GM04503 (cell line): ENCODE measurements at regions not wholly inside any gene's neighbourhood (a gene's known extent, or its start where the extent isn't known, plus 50 kb on each side); places are given as distances from the start of the nearest gene placed in this dataset.
"Not testable (repeated sequence)": the region's sequence is repeated elsewhere in the genome, so short reads cannot be mapped to it uniquely, and the experiment has no call there.

ENCODE experiments used
- DNase-seq: peaks from one replicate; pipeline ENCODE4 v3.0.0-alpha.2; 2012; ENCODE audit warnings: low read depth

DNA sequence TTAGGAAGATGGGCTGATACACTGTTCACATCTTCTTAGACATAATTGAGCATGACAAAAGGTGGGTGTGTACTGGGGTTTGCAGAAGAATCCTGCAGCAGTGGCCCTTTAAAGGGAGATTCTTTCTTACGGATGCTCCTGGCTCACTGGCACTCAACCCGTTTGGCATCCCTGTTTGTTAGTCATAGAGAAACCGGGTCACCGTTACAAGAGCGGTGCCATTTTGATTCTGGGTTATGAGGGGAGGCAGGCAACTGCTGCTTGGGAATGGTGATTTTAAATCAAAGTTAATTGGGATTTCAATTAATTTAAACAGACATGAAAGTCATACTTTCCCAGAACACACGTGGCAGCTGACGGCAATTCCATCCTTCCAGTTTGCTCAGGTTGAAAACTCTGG lies 245.8 kb downstream of the AACS start:
- DNase-seq = no peak

DNA sequence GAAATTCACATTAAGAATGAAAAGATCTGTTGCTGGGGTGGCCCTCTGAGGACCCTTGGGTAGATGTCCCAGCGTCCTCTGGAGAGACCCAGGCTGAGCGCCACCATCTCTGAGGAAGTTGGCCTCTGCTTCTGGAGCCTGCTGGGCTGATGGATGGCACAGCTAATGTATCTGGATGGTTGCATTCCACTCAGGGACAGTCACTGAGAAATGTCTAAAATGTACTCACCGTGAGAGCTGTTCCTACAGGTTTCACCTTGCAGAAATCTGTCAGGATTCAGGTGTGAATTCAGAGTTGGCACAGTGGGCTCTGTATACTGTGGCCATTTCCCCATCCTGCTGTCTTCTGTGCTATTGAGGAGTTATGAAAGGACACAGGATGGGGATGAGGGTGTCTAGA lies 247.2 kb downstream of the AACS start:
- DNase-seq = no peak

DNA sequence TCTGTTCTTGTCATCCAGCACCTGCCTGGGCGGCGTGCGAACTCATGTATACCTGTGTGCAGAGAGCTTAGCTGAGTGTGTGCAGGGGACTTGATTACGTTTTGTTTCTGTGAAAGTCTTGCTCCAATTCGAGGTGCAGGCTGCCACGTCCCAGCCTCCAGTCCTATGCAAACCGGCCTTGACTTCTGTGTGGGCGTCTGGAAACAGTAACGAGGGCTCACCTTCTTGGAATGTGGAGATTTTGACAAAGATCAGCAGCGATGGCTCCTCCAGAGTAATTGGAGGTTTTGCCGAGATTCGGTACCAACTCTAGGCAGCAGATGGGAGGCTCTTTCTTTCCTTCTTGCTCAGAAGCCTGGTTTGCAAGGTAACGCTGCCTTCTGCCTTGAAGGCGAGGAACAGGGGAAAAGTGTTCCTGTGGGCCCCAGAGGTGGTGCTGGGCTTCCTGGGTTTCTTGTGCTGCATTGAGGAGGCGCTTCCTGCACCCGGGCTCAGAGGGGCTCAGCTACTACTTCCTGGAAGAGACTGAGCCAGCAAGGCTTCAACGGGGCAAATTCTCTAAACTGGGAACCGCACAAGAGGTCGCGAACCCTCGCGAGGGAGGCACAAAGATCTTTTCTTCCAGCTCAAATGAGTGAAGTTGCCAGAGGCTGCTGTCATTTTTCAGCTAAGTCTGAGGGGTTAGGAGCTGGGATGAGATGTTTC lies 249.0 kb downstream of the AACS start:
- DNase-seq = no peak

DNA sequence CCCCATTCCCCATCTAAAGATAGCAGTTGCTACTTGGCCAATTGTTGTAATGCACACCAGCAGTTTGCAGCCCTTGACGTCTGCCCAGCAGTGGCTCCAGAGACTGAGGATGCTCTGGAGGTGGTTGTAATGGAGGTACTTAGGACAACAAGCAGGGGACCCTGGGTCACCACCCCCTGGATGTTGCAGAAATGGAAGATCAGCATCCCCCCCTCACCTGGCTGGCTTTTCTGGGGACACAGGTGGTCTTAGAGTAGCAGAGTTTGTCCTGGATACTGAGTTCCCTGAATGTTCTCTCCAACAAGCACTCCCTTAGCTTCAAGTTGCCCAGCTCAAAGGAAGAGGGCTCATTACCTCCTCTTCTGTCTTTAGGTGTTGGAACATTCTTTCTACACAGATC lies 250.5 kb downstream of the AACS start:
- no peak for DNase-seq

DNA sequence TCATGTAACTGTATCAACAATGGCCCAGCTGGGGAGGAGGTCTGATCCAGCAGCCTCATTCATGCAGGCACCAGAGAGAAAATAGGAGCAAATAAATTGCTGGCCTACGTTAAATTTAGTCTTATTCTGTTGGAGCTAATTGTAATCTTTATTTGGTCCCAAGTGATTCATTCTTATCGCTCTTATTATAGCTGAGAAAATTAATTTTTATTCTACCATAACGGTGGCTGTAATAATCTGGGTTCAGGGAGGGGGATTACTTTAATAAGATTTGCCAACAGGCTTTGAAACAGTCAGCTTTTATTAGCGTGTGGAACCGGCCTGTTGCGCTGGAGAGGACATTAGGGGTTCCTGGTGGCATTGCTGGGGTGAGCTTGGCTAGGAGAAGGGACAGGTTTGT lies 254.9 kb downstream of the AACS start:
- DNase-seq = no peak

DNA sequence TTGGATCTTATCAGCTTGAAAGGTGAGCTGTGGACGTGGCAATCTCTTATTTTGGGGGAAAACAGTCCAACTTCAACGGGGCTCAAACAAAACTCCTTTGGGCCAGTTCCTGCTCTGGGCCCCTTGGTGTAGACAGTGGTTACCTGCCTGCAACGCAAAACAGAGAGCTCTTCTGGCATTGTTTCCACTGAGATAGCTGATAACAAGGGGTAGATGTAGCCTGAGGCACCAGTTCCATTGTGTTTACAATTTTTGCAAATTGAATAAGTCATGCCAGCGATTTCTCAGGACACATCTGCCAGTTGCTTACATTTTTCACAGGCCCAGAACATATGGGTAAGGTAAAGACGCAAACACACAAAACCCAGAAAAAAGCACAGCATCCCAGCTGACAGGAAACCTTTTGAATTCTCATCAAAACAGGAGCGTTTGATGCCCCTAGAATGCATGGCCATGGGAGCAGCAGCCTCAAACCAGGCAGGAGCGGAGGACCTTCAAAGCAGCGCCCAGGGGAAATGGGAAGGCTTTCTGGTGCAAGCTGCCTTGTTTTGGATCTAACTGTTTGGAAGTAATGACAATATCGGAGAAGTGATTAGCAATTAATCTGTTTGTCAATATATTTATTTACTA lies 259.7 kb downstream of the AACS start:
- DNase-seq = no peak

DNA sequence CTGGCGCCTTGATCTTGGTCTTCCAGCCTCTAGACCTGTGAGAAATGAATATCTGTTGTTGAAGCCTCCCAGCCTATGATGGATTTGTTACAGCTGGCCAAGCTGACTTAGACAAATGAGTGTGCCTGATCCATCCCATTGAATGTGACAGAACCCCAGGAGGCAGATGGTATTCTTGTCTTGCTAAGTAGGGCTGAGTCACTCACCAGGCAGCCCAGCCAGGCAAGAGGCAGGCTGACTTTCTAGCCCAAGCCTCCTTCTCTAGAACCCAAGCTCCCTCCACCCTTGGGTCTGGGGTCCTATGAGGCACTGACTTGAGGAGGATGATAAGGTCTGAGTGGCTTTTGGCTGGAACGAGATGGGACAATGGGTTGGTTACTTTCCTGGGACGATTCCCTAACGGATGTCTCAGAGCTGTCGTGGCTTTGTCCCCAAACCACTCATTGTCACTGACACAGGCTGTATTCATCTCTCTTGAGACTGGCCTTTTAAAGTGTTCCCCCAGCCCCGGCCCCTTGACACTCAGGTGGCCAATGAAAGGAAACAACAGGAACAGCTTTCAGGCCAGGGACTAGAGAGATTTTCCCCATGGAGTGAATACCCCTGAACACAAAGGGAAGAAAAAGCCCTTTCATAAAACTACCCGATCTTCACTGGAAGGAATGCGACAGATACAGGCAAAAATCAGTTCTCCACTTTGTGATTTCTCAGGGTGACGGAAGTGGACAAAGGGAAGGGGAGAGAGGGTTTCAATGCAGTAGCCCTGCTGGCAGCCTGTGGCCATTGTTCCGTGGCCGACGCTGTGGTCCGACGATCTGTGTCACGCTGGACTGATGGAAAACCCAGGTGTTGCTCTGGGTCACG lies 264.2 kb downstream of the AACS start:
- no peak for DNase-seq

DNA sequence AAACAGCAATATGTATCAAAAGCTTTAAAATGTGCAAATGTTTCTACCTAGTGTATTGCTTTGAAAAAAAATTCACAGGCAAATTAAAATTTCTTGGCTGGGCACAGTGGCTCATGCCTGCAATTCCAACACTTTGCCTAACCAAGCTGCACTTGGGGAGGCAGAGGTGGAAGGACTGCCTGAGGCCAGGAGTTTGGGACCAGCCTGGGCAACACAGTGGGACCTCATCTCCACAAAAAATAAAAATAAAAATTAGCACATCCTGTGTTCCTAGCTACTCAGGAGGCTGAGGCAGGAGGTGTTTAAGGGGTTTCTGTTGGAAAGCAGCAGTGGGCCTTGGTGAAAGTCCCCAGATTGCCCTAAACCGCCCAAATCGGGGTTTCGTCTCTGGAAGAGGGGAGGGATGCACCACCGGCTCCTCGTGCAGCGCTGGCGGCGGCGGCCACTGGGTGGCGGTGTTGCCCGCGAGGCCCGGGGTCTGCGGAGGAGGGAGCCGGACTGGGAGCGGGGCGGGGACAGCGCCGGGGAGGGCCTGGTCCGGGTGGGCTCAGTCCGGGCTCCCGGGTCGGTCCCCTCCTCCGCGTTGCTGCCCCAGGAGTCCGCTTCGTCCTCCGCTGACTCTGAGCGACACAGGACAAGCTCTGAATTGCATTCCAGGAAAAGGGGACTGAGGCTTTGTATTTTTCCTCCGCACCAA lies 265.6 kb downstream of the AACS start:
- no peak for DNase-seq

DNA sequence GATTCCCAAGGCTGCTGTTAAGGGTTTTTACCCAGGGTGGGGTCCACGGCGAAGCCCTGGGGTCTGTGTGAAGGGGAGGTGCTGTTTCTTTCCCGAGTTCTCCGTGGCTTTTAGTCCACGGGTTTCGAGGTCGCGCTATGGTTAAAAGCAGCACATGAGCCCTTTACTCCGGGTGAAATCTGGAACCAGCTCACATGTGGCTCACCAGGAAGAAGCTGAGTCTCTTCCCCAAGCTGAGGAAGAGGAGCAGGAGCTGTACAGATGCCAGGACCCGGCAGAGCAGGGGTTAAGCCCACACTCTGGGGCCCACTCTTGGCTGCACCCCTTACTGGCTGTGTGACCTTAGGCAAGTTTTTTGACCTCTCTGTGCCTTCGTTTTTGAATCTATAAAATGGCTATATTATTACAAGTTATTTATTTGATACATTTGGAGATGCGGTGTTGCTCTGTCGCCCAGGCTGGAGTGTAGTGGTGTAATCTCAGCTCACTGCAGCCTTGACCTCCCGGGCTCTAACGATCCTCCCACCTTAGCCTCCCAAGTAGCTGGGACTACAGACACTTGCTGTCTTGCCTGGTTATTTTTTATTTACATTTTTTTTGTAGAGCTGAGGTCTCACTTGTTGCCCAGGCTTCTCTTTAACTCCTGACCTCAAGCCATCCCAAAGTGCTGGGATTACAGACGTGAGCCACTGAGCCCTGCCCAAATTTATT lies 266.3 kb downstream of the AACS start:
- no peak for DNase-seq

DNA sequence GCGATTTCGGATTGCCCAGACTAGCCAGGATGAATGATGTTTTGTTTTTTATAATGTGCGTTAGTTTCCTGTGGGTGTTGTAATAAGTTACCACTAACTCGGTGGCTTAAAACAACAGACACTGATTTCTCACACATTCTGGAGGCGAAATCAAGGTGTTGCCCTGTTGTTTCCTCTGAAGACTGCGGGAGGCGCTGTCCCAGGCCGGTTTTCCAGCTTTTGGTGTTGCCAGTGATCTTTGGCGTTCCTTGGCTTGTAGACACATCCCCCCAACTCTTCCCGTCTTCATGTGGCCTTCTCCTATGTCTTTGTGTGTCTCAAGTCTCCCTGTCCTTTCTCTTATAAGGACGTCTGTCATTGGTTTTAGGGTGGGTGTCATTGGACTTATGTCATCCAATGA lies 267.7 kb downstream of the AACS start:
- DNase-seq = no peak

DNA sequence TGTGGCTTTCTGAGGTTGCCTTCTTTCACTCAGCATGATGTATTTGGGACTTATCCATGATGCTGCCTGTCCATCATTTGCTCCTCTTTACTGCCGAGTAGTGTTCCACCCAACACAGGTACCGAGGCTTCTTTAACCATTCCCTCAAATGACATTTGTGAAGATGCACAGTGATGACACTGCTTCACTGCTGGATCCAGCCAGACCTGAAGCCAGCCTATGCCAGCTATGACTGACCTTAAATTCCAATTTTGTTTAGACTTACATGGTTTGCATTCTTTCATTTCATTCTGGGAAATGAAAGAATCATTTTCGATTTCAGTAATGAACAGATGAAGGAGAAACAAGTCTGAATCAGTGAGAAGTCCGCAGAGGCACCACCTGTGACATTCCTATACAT lies 271.0 kb downstream of the AACS start:
- DNase-seq = no peak

DNA sequence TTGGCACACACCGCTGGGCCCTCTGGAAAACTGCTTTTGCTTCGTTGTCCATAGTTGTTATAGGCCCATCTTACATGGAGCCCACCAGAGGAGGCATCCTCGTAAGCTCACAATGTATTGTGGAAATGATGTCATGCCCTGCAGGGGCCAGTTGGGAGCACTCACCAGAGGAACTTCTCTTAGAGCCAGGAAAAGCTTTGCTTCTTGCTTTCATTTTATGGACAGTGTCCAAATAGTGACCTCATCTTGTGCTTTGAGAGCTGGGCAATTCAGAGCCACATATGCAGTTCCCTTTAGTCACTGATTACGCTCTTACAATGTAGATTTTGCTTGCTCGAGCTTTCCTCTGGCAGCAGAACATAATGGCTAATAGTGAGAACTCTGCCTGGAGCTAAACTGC lies 275.6 kb downstream of the AACS start:
- peak; percentile 29 for DNase-seq

DNA sequence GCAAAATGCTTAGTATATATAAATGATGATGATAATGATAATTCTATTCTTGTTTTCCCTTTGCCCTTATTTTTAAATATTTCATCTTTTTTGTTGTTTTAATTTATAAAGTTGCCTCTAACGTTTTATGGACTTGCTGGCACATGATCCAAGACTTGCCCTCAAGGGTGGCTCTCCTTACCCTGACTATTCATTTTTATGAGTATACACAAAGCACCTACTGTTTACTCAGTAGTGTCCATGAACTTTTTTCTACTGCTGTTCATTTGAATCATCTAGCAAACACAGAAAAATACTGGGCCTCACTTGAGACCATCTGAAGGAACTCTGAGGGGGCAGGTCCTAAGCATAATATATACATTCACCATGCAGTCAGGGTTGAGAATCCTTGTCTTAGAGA lies 276.2 kb downstream of the AACS start:
- no peak for DNase-seq

DNA sequence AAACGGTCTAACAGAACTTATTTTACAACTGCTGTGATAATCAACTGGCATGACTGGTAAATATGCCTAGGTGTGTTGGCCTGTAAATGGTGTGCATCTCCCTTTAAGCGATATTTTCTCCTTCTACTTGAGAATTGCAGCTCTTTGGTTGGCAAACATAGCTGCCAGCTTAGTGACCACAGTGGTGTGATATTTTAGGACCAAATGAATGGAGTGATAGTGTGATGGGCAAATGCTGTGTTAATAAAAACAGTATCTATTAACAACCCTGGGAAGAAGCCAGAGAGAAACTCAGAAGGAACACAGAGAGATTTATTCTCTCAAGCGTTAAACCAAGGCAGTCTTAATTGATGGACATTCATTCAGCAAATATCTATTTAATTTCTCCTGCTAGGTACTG lies 278.4 kb downstream of the AACS start:
- DNase-seq = no peak

DNA sequence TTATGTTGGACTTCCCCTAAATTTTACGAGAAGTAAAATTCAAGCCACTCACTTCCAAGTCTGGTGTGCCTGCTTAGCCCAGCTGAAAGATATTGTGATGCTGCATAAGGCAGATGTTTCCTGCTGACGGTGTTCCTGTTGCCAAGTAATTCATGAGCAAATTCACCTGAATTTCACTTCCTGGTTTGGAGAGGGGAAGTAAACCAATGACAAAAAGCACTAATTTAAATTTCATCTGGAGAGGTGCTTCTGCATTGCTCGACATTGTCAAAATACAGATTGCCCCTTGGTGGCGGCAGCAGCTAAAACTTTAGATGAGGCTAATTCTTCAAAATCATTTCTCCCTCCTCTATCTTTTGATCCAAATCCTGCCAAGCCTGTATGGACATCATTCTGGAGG lies 281.1 kb downstream of the AACS start:
- no peak for DNase-seq

DNA sequence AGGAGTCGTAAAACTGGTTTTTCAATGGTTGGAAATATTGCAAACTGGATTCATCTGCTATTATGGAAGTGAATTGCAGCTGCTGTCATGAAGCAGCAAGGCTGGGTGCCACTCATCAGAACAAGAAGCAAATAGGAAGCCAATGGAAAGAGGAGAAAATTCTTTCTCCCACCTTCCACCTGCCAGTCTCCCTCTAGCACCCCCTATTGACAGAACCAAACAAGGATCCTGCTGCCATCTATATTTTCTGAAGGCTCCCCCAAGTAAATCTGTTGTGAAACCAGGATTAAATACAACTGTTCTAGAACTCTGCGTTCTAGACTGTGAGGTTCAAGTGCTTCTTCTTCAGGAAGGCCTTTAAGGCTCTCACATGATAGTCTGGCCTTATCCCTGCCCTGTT lies 286.6 kb downstream of the AACS start:
- no peak for DNase-seq

DNA sequence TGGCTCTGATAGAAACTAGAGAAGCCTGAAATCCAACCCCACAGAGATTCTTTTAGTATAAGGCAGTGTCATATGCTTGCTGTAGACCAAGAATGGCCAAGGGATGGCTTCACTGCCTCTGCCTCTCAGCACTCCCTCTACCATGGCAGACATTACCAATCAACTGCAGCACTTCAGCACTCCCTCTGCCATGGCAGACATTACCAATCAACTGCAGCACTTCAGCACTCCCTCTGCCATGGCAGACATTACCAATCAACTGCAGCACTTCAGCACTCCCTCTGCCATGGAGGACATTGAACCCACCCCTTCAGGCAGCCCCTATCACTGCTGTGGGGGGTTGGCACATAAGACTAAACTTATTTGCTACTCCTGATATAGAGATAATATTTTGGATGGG lies 287.8 kb downstream of the AACS start:
- DNase-seq = not testable (repeated sequence)

DNA sequence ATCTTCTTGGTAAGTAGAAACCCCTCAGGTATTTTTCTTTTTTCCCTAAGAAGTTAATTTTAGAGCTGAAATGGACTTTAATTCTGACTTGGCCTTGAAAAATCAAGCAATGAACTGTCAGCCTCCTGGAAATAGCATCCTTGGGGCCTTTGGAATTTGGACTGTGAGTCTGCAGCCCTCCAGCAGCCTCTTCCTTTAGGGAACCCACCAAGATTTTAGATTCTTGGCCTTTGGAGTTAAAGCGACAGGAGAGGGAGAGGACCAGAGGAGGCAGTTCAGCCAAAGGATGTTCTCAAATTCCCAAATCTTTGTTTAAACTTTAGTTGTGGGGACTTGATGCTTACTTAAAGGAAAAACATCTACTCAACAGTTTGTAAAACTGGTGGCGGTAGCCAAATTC lies 288.6 kb downstream of the AACS start:
- no peak for DNase-seq

DNA sequence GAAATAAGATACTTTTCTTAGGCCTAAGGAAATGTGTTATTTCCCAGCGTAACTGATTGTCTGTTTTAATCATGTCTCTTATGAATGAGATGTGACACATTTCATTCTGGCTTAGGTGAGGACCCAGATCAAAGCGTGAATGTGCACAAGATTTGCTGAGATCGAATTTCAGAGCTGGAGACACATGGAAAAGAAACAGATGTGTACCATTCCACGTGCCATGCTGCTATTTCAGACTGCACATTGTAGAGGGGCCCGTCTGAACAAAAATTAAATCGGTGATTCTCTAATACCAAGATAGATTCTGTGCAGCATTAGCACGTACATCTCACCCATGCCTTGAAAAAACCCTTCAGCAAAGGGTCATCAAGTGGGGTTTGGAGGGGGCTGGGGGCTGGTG lies 290.4 kb downstream of the AACS start:
- DNase-seq = no peak

DNA sequence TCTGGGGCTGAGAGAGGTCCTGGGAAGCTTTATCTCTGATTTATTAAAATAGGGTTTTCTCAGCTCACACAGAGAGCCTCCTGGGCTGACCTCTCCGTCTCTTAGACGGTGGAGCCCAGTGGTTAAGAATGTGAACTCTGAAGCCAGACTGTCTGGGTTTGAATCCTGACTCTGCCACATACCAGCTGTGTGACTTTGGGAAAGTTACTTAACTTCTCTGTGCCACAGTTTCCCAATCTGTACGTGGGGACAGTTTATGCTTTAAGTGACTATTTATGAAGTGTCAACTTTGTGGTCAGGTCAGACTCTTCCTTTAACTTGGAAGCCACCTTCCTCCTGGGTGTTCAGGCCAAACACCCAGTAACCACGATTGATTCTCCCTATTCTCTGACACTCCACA lies 290.9 kb downstream of the AACS start:
- no peak for DNase-seq

DNA sequence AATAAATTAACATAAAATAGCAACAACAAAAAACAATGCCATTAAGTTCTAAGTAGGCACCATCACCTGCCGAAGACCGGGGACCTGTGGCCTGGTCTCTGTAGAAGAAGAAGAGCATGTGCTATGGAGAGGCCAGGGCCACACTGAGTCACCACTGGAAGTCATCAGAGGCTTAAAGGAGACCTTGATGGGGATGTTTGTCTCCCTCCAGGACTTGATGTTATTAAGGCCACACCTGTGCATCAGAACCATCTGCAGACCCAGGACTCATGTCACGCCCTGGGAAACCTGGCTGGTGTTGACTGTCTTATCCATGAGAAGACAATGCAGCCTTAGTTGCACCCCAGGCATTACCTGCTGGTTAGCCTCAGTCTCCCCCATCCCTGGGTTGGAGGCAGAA lies 292.3 kb downstream of the AACS start:
- no peak for DNase-seq

DNA sequence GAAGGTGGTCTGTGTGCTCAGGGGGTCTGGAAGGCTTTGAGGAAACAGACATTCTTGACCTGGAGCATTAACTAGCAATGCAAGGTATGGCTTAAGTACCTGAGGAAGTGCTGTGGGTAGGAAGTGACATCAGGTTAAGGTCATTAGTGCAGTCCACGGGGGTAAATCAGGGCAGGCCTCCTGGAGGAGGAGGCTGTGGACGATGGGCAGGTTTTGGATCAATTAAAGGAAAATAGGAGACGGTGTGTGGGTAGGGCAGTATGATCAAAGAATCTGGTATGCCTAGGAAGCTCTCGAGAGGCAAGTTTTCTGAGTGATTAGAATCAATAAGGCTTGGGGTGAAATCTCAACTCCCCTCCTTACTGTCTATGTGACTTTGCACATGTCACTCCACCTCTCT lies 295.3 kb downstream of the AACS start:
- no peak for DNase-seq
